ENCODE measurements at regions not wholly inside any gene's neighbourhood (a gene's known extent, or its start where the extent isn't known, plus 50 kb on each side); places are given as distances from the start of the nearest gene placed in this dataset.

GRCh38 chr7:343864-344607 lies 54.1 kb downstream of the FOXL3 start:
- 89 to 96% methylated on average over 25 of the region's 25 CpGs for WGBS, 2 donors
- H3K36me3 ChIP-seq, result no peaks in the 10 kb centered on the region
- peaks cover 22 to 48% (median 29%) of the 10 kb centered on the region in 3 donors for H3K4me1 ChIP-seq
- H3K27me3 ChIP-seq, result no peaks in the 10 kb centered on the region
- no peaks in the 10 kb centered on the region for H3K9me3 ChIP-seq
- TF ChIP-seq CTCF (IDR thresholded peaks at IDR 0.05), result no peak
- ATAC-seq (no peak), DNase-seq (peak in 3 of 6 donors; percentile 60 to 84 (median 62)), FAIRE-seq (no peak)
- peak overlapping the region in 3 of 4 donors; percentile 84 to 91 (median 85) for H3K27ac ChIP-seq
- intact Hi-C loops (cut with DNase I), result loop anchor here in 1 of 3 donors (5.0 kb wide), 1 partner anchor 163 kb away; no protein-coding TSS in a partner anchor
- no peak overlapping the region for H3K4me3 ChIP-seq

- intact Hi-C loops (cut with DNase I), result loop anchor here in 1 of 3 donors (5.0 kb wide), 1 partner anchor 163 kb away; no protein-coding TSS in a partner anchor
- ATAC-seq (no peak), DNase-seq (peak in 2 of 6 donors; percentile 41 to 72), FAIRE-seq (no peak)
- Histone ChIP-seq H3K9me3 (no peaks in the 10 kb centered on the region), H3K27ac (no peak overlapping the region), H3K36me3 (no peaks in the 10 kb centered on the region), H3K4me3 (no peak overlapping the region), H3K4me1 (peaks cover 20 to 43% (median 29%) of the 10 kb centered on the region in 3 donors), H3K27me3 (no peaks in the 10 kb centered on the region)
- 72 to 80% methylated on average over 15 of the region's 15 CpGs for WGBS, 2 donors
- no peak for TF ChIP-seq CTCF (IDR thresholded peaks at IDR 0.05)
Measured at GRCh38 chr7:344608-344994, 54.6 kb downstream of the FOXL3 start.

GRCh38 chr7:346116-346898 lies 56.3 kb downstream of the FOXL3 start:
- ATAC-seq, result no peak
- peak in 2 of 6 donors; percentile 34 to 55 for DNase-seq
- TF ChIP-seq CTCF (IDR thresholded peaks at IDR 0.05), result no peak

DNA sequence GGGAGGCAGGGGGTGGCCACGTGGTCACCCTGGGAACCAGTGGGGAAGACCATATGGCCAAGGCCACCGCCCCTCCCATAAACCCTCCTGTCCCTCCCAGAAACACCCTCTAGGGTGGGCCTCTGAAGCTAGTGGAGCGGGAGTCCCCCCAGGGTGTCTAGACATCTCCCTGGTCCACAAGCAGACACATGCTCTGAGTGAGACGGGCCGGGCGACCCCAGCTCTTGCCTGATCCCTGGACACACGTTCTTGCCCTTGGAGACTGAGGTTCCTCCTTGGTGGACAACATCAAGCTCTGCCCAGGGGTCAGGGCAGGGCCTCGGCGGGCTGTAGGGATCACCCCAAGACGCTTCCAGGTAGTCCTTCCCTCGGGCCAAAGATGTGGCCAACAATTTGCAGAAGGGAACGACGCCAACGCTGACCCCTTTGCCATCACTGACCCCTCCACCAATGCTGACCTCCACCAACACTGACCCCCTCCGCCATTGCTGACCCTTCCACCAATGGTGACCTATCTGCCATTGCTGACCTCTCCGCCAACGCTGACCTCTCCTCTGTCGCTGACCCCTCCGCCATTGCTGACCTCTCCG lies 57.1 kb downstream of the FOXL3 start:
- no peaks in the 10 kb centered on the region for H3K27me3 ChIP-seq
- ATAC-seq, result no peak
- intact Hi-C loops (cut with DNase I), result no loop called here
- WGBS, 2 donors, result 97 to 99% methylated on average over 18 to 20 of the region's 20 CpGs
- H3K36me3 ChIP-seq, result no peaks in the 10 kb centered on the region
- no peak overlapping the region for H3K27ac ChIP-seq
- peaks cover 10 to 27% (median 14%) of the 10 kb centered on the region in 3 donors for H3K4me1 ChIP-seq
- peak in 2 of 6 donors; percentile 54 to 71 for DNase-seq
- no peak for FAIRE-seq
- H3K9me3 ChIP-seq, result no peaks in the 10 kb centered on the region
- no peak overlapping the region for H3K4me3 ChIP-seq
- TF ChIP-seq CTCF (IDR thresholded peaks at IDR 0.05), result no peak

More at GRCh38 chr7:346116-346898, 56.3 kb downstream of the FOXL3 start:
- Histone ChIP-seq H3K4me3 (no peak overlapping the region), H3K27me3 (no peaks in the 10 kb centered on the region), H3K4me1 (peaks cover 10 to 28% (median 17%) of the 10 kb centered on the region in 3 donors), H3K27ac (no peak overlapping the region), H3K36me3 (no peaks in the 10 kb centered on the region), H3K9me3 (no peaks in the 10 kb centered on the region)
- 94 to 95% methylated on average over 60 of the region's 60 CpGs for WGBS, 2 donors
- intact Hi-C loops (cut with DNase I), result no loop called here
- no peak for FAIRE-seq
